ENCODE measurements at regions not wholly inside any gene's neighbourhood (a gene's known extent, or its start where the extent isn't known, plus 50 kb on each side); places are given as distances from the start of the nearest gene placed in this dataset.
A peak's percentile ranks its signal among the peaks of the same experiment; 100 is the strongest.

GRCh38 chr14:40004871-40005500 lies 572.8 kb upstream of the FBXO33 start:
- POLR2A ChIA-PET (ENCODE audit: unreplicated experiment) = no interaction called here
- intact Hi-C loops (cut with micrococcal nuclease) = loop anchor here (2.0 kb wide), 1 partner anchor 214 kb away; no protein-coding TSS in a partner anchor
- ATAC-seq (peak; percentile 93), DNase-seq (peak; percentile 35)
- CTCF ChIA-PET = no interaction called here
- no peak overlapping the region for H3K4me3 ChIP-seq (ENCODE audit: low read length)
- TF ChIP-seq EZH2phosphoT487 (IDR thresholded peaks at IDR 0.05; ENCODE audit: borderline replicate concordance, low read length) (no peak), CTCF (conservative IDR thresholded peaks at IDR 0.05; ENCODE audit: low read depth, low read length) (no peak), EZH2 (IDR thresholded peaks at IDR 0.05; ENCODE audit: low read length, unreplicated experiment) (no peak)
- no peak overlapping the region for H3K9ac ChIP-seq (ENCODE audit: low read length)
- H3K9me2 ChIP-seq (replicated peaks; ENCODE audit: low read length) = no peaks in the 10 kb centered on the region
- no peaks in the 10 kb centered on the region for H3K27me3 ChIP-seq (ENCODE audit: low read length)
- no peak overlapping the region for H2AFZ ChIP-seq (ENCODE audit: low read length)
- H4K20me1 ChIP-seq (ENCODE audit: low read length) = no peaks in the 10 kb centered on the region
- no peak overlapping the region for H3K4me2 ChIP-seq (ENCODE audit: low read length)
- no TSS peak for BruUV-seq (replicated peaks)
- no peaks in the 10 kb centered on the region for H3K9me3 ChIP-seq (ENCODE audit: low read length)
- H3K79me2 ChIP-seq (ENCODE audit: low read length) = no peaks in the 10 kb centered on the region
- no peaks in the 10 kb centered on the region for H3K4me1 ChIP-seq (ENCODE audit: insufficient read depth, low read length)
- H3K27ac ChIP-seq (ENCODE audit: low read length) = no peak overlapping the region
- no peaks in the 10 kb centered on the region for H3F3A ChIP-seq (ENCODE audit: low read length, unreplicated experiment)
- H3K36me3 ChIP-seq (ENCODE audit: low read depth, low read length) = no peaks in the 10 kb centered on the region

- TF ChIP-seq EZH2phosphoT487 (IDR thresholded peaks at IDR 0.05; ENCODE audit: borderline replicate concordance, low read length) (no peak), EZH2 (IDR thresholded peaks at IDR 0.05; ENCODE audit: low read length, unreplicated experiment) (no peak), CTCF (conservative IDR thresholded peaks at IDR 0.05; ENCODE audit: low read depth, low read length) (no peak)
- DNase-seq (no peak), ATAC-seq (peak; percentile 25; the same call in 1 of the 2 replicates)
- CTCF ChIA-PET = no interaction called here
- intact Hi-C loops (cut with micrococcal nuclease) = loop anchor here (2.0 kb wide), 1 partner anchor 215 kb away; no protein-coding TSS in a partner anchor
- no peaks in the 10 kb centered on the region for H3K36me3 ChIP-seq (ENCODE audit: low read depth, low read length)
- H3K4me2 ChIP-seq (ENCODE audit: low read length) = no peak overlapping the region
- no peaks in the 10 kb centered on the region for H3K79me2 ChIP-seq (ENCODE audit: low read length)
- no peak overlapping the region for H3K27ac ChIP-seq (ENCODE audit: low read length)
- H3K4me3 ChIP-seq (ENCODE audit: low read length) = no peak overlapping the region
- no peak overlapping the region for H3K9ac ChIP-seq (ENCODE audit: low read length)
- H2AFZ ChIP-seq (ENCODE audit: low read length) = no peak overlapping the region
- H3F3A ChIP-seq (ENCODE audit: low read length, unreplicated experiment) = no peaks in the 10 kb centered on the region
- no TSS peak for BruUV-seq (replicated peaks)
- H4K20me1 ChIP-seq (ENCODE audit: low read length) = no peaks in the 10 kb centered on the region
- POLR2A ChIA-PET (ENCODE audit: unreplicated experiment) = no interaction called here
- no peaks in the 10 kb centered on the region for H3K9me2 ChIP-seq (replicated peaks; ENCODE audit: low read length)
- H3K4me1 ChIP-seq (ENCODE audit: insufficient read depth, low read length) = no peaks in the 10 kb centered on the region
- no peaks in the 10 kb centered on the region for H3K9me3 ChIP-seq (ENCODE audit: low read length)
- no peaks in the 10 kb centered on the region for H3K27me3 ChIP-seq (ENCODE audit: low read length)
These were observed 571.5 kb upstream of the FBXO33 start for GRCh38 chr14:40003773-40004172.

GRCh38 chr14:39998854-39999253 lies 566.6 kb upstream of the FBXO33 start:
- no peaks in the 10 kb centered on the region for H3K9me3 ChIP-seq (ENCODE audit: low read length)
- H3K27ac ChIP-seq (ENCODE audit: low read length) = no peak overlapping the region
- H3K4me2 ChIP-seq (ENCODE audit: low read length) = no peak overlapping the region
- H3F3A ChIP-seq (ENCODE audit: low read length, unreplicated experiment) = no peaks in the 10 kb centered on the region
- intact Hi-C loops (cut with micrococcal nuclease) = loop anchor here (5.0 kb wide), 1 partner anchor 123 kb away; no protein-coding TSS in a partner anchor
- H2AFZ ChIP-seq (ENCODE audit: low read length) = no peak overlapping the region
- H3K4me3 ChIP-seq (ENCODE audit: low read length) = no peak overlapping the region
- H3K36me3 ChIP-seq (ENCODE audit: low read depth, low read length) = no peaks in the 10 kb centered on the region
- no peaks in the 10 kb centered on the region for H3K79me2 ChIP-seq (ENCODE audit: low read length)
- no peaks in the 10 kb centered on the region for H3K9me2 ChIP-seq (replicated peaks; ENCODE audit: low read length)
- no peaks in the 10 kb centered on the region for H3K27me3 ChIP-seq (ENCODE audit: low read length)
- POLR2A ChIA-PET (ENCODE audit: unreplicated experiment) = no interaction called here
- no peak for TF ChIP-seq EZH2 (IDR thresholded peaks at IDR 0.05; ENCODE audit: low read length, unreplicated experiment)
- no peak for TF ChIP-seq CTCF (conservative IDR thresholded peaks at IDR 0.05; ENCODE audit: low read depth, low read length)
- TF ChIP-seq EZH2phosphoT487 (IDR thresholded peaks at IDR 0.05; ENCODE audit: borderline replicate concordance, low read length) = no peak
- CTCF ChIA-PET = no interaction called here
- no TSS peak for BruUV-seq (replicated peaks)
- no peaks in the 10 kb centered on the region for H3K4me1 ChIP-seq (ENCODE audit: insufficient read depth, low read length)
- H4K20me1 ChIP-seq (ENCODE audit: low read length) = no peaks in the 10 kb centered on the region
- H3K9ac ChIP-seq (ENCODE audit: low read length) = no peak overlapping the region
- DNase-seq (no peak), ATAC-seq (no peak)
